H1 (cell line): ENCODE measurements at regions not wholly inside any gene's neighbourhood (a gene's known extent, or its start where the extent isn't known, plus 50 kb on each side); places are given as distances from the start of the nearest gene placed in this dataset.

ENCODE experiments used
- CTCF ChIA-PET: fragments of 300-600 bp; sonication (Branson Sonifier 250); formaldehyde crosslinking; loops from one replicate; lab custom pipeline; 2021; ENCODE audit not compliant: partially characterized antibody; lab: Charles Lee
- POLR2A ChIA-PET: fragments of 300-600 bp; sonication (Branson Sonifier 250); formaldehyde crosslinking; loops from one replicate; lab custom pipeline; 2021; ENCODE audit warnings: inconsistent platforms; ENCODE audit not compliant: partially characterized antibody; lab: Charles Lee
- DNase-seq, 2 experiments: peaks; one replicate each; pipeline versions ENCODE4 v3.0.0 to v3.0.0-alpha.2; 2010 to 2022; ENCODE audit warnings: low spot score in 2 of 2, low read depth in 1 of 2, mixed read lengths in 1 of 2
- FAIRE-seq: peaks from 2 replicates; lab custom pipeline; 2011; peaks lifted over from hg19 to GRCh38; lab: Jason Lieb, UNC
- H2AFZ ChIP-seq: 2 replicates; pipeline ENCODE4 v1.8.1; 2012; ENCODE audit warnings: low read length, inconsistent platforms
- H2AK5ac ChIP-seq: 2 replicates; pipeline ENCODE4 v1.6.1; 2013; ENCODE audit warnings: low read depth, low read length
- H2BK120ac ChIP-seq: replicated peaks from 2 replicates; pipeline ENCODE3; 2013; ENCODE audit warnings: low read depth, low read length, inconsistent platforms
- H2BK12ac ChIP-seq: 2 replicates; pipeline ENCODE4 v1.6.1; 2013; ENCODE audit warnings: low read depth, low read length
- H2BK15ac ChIP-seq: 2 replicates; pipeline ENCODE4 v1.6.1; 2013; ENCODE audit warnings: low read length
- H2BK20ac ChIP-seq: 2 replicates; pipeline ENCODE4 v1.6.1; 2013; ENCODE audit warnings: low read length
- H2BK5ac ChIP-seq: 2 replicates; pipeline ENCODE4 v1.6.1; 2013; ENCODE audit warnings: low read depth, low read length
- H3K14ac ChIP-seq: 2 replicates; pipeline ENCODE4 v1.6.1; 2013; ENCODE audit warnings: inconsistent platforms; ENCODE audit not compliant: insufficient read length
- H3K18ac ChIP-seq: 2 replicates; pipeline ENCODE4 v1.6.1; 2013; ENCODE audit warnings: low read length; ENCODE audit errors: extremely low read depth
- H3K23ac ChIP-seq: 2 replicates; pipeline ENCODE4 v1.6.1; 2013; ENCODE audit warnings: inconsistent platforms; ENCODE audit not compliant: insufficient read length
- H3K23me2 ChIP-seq: 2 replicates; pipeline ENCODE4 v1.6.1; 2013; ENCODE audit warnings: low read depth, low read length
- H3K27ac ChIP-seq: 2 replicates; pipeline ENCODE4 v1.6.1; 2011; ENCODE audit warnings: low read depth, low read length, inconsistent platforms
- H3K27me3 ChIP-seq, 4 experiments: replicated peaks in 1 of 4; 1 replicate in 1 of 4; 2 replicates in 3 of 4; pipeline versions ENCODE4 v1.6.1 to v1.8.1; 2011 to 2013; ENCODE audit warnings: low read length in 3 of 4, mild to moderate bottlenecking in 3 of 4, inconsistent platforms in 2 of 4, mixed read lengths in 2 of 4, moderate library complexity in 1 of 4; ENCODE audit not compliant: control insufficient read depth in 3 of 4, insufficient read depth in 3 of 4; ENCODE audit errors: extremely low read depth in 1 of 4
- H3K36me3 ChIP-seq, 4 experiments: 2 replicates each; pipeline versions ENCODE4 v1.6.1 to v1.8.1; 2011 to 2013; ENCODE audit warnings: mild to moderate bottlenecking in 4 of 4, low read length in 3 of 4, moderate library complexity in 2 of 4, control low read depth in 1 of 4, inconsistent platforms in 1 of 4; ENCODE audit not compliant: insufficient read depth in 4 of 4, control insufficient read depth in 2 of 4
- H3K4ac ChIP-seq: replicated peaks from 2 replicates; pipeline ENCODE3; 2013; ENCODE audit warnings: low read length, low read depth, mixed read lengths, inconsistent platforms; ENCODE audit not compliant: insufficient read length
- H3K4me1 ChIP-seq, 4 experiments: replicated peaks in 1 of 4; 1 replicate in 1 of 4; 2 replicates in 3 of 4; pipeline versions ENCODE4 v1.6.1 to v1.8.1; 2011 to 2013; ENCODE audit warnings: low read length in 3 of 4, inconsistent platforms in 2 of 4, mixed read lengths in 1 of 4; ENCODE audit not compliant: insufficient read depth in 4 of 4, control insufficient read depth in 3 of 4
- H3K4me2 ChIP-seq, 2 experiments: 2 replicates each; pipeline versions ENCODE4 v1.6.1 to v1.8.1; 2011 to 2013; ENCODE audit warnings: low read depth in 2 of 2, low read length in 2 of 2, control low read depth in 1 of 2, inconsistent platforms in 1 of 2, mild to moderate bottlenecking in 1 of 2; ENCODE audit not compliant: insufficient read depth in 1 of 2
- H3K4me3 ChIP-seq, 4 experiments: fragments of 200-600, 300-600 bp in 1 of 4; sonication (generic), shearing (Covaris generic), sonication (Bioruptor Twin) in 1 of 4; 2 replicates each; pipeline versions ENCODE4 v1.5.1 to v1.8.1; 2011 to 2016; ENCODE audit warnings: low read length in 4 of 4, low read depth in 3 of 4, control low read depth in 2 of 4, inconsistent platforms in 2 of 4, mild to moderate bottlenecking in 2 of 4, mixed read lengths in 1 of 4, moderate library complexity in 1 of 4; ENCODE audit not compliant: insufficient read depth in 2 of 4; ENCODE audit errors: extremely low read depth in 1 of 4
- H3K56ac ChIP-seq: replicated peaks from 2 replicates; pipeline ENCODE3; 2013; ENCODE audit warnings: low read depth, mild to moderate bottlenecking, mixed read lengths, low read length, inconsistent platforms; ENCODE audit not compliant: insufficient read length
- H3K79me1 ChIP-seq: 2 replicates; pipeline ENCODE4 v1.6.1; 2013; ENCODE audit warnings: low read depth, low read length, control low read depth
- H3K79me2 ChIP-seq, 2 experiments: 2 replicates each; pipeline versions ENCODE4 v1.6.1 to v1.8.1; 2012 to 2013; ENCODE audit warnings: low read length in 2 of 2, mild to moderate bottlenecking in 2 of 2, inconsistent platforms in 1 of 2; ENCODE audit not compliant: insufficient read depth in 2 of 2, control insufficient read depth in 1 of 2
- H3K9ac ChIP-seq, 4 experiments: replicated peaks in 1 of 4; 1 replicate in 1 of 4; 2 replicates in 3 of 4; pipeline versions ENCODE4 v1.6.1 to v1.8.1; 2011 to 2013; ENCODE audit warnings: low read depth in 3 of 4, low read length in 3 of 4, control low read depth in 2 of 4, mild to moderate bottlenecking in 2 of 4, moderate library complexity in 2 of 4, inconsistent platforms in 1 of 4; ENCODE audit errors: extremely low read depth in 1 of 4
- H3K9me3 ChIP-seq, 2 experiments: 2 replicates each; pipeline versions ENCODE4 v1.6.1 to v1.8.1; 2012 to 2013; ENCODE audit warnings: mild to moderate bottlenecking in 2 of 2, moderate library complexity in 2 of 2, control low read depth in 1 of 2, inconsistent platforms in 1 of 2, low read depth in 1 of 2, low read length in 1 of 2, mixed read lengths in 1 of 2; ENCODE audit not compliant: insufficient read depth in 2 of 2
- H4K20me1 ChIP-seq, 2 experiments: replicated peaks in 1 of 2; 2 replicates each; pipeline versions ENCODE3 to v1.8.1; 2011 to 2013; ENCODE audit warnings: inconsistent platforms in 2 of 2, low read length in 2 of 2, mild to moderate bottlenecking in 1 of 2; ENCODE audit not compliant: insufficient read depth in 2 of 2, control insufficient read depth in 1 of 2
- H4K5ac ChIP-seq: 2 replicates; pipeline ENCODE4 v1.6.1; 2013; ENCODE audit warnings: low read length, low read depth, mixed read lengths, inconsistent platforms; ENCODE audit not compliant: insufficient read length
- H4K8ac ChIP-seq: 2 replicates; pipeline ENCODE4 v1.8.0; 2013; ENCODE audit warnings: mild to moderate bottlenecking, moderate library complexity, low read length, inconsistent platforms; ENCODE audit not compliant: insufficient read depth; ENCODE audit errors: extremely low read depth
- H4K91ac ChIP-seq: replicated peaks from 2 replicates; pipeline ENCODE3; 2013; ENCODE audit warnings: low read length, mixed read lengths, inconsistent platforms; ENCODE audit not compliant: insufficient read length
- CHD2 ChIP-seq: IDR thresholded peaks from 2 replicates; pipeline ENCODE4 v1.6.1; 2012; ENCODE audit warnings: low read length, improper control_type of control experiment
- EZH2 ChIP-seq: fragments of 200-600 bp; sonication (generic); IDR thresholded peaks from 2 replicates; pipeline ENCODE4 v1.7.1; 2012; ENCODE audit warnings: low read depth, mild to moderate bottlenecking, moderate library complexity, low read length, inconsistent platforms; ENCODE audit not compliant: severe bottlenecking
- KDM4A ChIP-seq: IDR thresholded peaks from one replicate; pipeline ENCODE4 v1.7.1; 2012; ENCODE audit warnings: low read depth, mild to moderate bottlenecking, moderate library complexity, low read length, inconsistent platforms; ENCODE audit not compliant: severe bottlenecking
- SP2 ChIP-seq: IDR thresholded peaks from 2 replicates; pipeline ENCODE4 v1.6.1; 2012; ENCODE audit warnings: mild to moderate bottlenecking, low read length, inconsistent platforms
- SUZ12 ChIP-seq: fragments of 200-600 bp; sonication (generic); IDR thresholded peaks from 2 replicates; pipeline ENCODE4 v1.6.1; 2012; ENCODE audit warnings: mild to moderate bottlenecking, inconsistent platforms, low read length, moderate library complexity, mixed read lengths
- TAF7 ChIP-seq: optimal IDR thresholded peaks from 2 replicates; pipeline ENCODE3; 2011; ENCODE audit warnings: low read depth, mild to moderate bottlenecking, inconsistent platforms, low read length, moderate library complexity, borderline replicate concordance
- ZNF274 ChIP-seq: IDR thresholded peaks from 2 replicates; pipeline ENCODE4 v1.7.0; 2012; ENCODE audit warnings: low read length, borderline replicate concordance; ENCODE audit errors: extremely low read depth
- WGBS, 2 experiments: shearing (Covaris generic) in 1 of 2; methylation state at CpG; one replicate each; pipeline versions ENCODE4 v1.1.6 to v1.1.7; 2013 to 2015; ENCODE audit warnings: low lambda C conversion rate in 2 of 2, mixed read lengths in 2 of 2, inconsistent platforms in 1 of 2, low coverage in 1 of 2, missing lambda C conversion rate in 1 of 2; ENCODE audit not compliant: insufficient replicate concordance in 2 of 2, insufficient coverage in 1 of 2, insufficient read length in 1 of 2; ENCODE audit errors: extremely low coverage in 1 of 2, missing lambda C conversion rate in 1 of 2; 5-methylcytosine and 5-hydroxymethylcytosine counted together
- TF ChIP-seq, protein P1 (sequence below), 3 experiments: IDR thresholded peaks; 1 replicate in 2 of 3; 2 replicates in 1 of 3; pipeline versions ENCODE4 v1.5.1 to v1.6.1; 2011; ENCODE audit warnings: low read length in 3 of 3, mild to moderate bottlenecking in 3 of 3, inconsistent platforms in 2 of 3, low read depth in 1 of 3, moderate library complexity in 1 of 3; ENCODE audit not compliant: insufficient read depth in 1 of 3; ENCODE audit errors: control extremely low read depth in 1 of 3

DNA sequence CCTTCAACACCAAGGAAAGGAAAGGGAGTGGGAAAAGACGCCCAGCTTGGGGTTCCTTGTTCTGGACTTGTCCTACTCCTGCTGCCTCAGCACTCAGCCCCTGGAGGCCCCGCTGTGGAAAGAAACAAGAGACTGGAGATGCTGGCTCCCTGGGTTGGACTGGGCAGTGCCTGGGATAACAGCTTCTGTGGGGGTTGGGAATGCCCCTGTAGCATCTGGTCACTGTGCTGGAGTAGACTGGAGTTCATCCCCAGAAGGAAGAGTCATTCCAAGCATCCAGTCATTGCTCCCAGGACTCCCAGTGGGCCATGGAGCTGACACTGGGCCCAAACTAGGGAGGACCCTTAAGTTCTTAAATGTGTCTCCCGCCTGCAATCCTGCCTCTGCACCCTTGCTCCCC lies 129.3 kb upstream of the HAAO start:
- Histone ChIP-seq H2BK5ac (no peak overlapping the region), H2BK120ac (no peak overlapping the region), H2BK20ac (no peak overlapping the region), H4K20me1 (no peaks in the 10 kb centered on the region), H3K18ac (no peak overlapping the region), H3K4me3 (no peak overlapping the region), H4K91ac (no peak overlapping the region), H3K79me2 (no peaks in the 10 kb centered on the region), H3K14ac (no peak overlapping the region), H3K9me3 (no peaks in the 10 kb centered on the region), H4K8ac (no peak overlapping the region), H3K79me1 (no peaks in the 10 kb centered on the region), H3K4ac (no peak overlapping the region), H3K23ac (no peak overlapping the region), H3K4me1 (peaks cover 14 to 30% (median 20%) of the 10 kb centered on the region in 4 experiments), H3K27ac (no peak overlapping the region), H2AFZ (no peak overlapping the region), H3K9ac (no peak overlapping the region), H3K27me3 (no peaks in the 10 kb centered on the region), H2AK5ac (no peak overlapping the region), H2BK12ac (no peak overlapping the region), H3K36me3 (no peaks in the 10 kb centered on the region), H3K56ac (no peak overlapping the region), H3K23me2 (no peaks in the 10 kb centered on the region), H2BK15ac (no peak overlapping the region), H3K4me2 (no peak overlapping the region), H4K5ac (no peak overlapping the region)
- WGBS, 2 experiments = 84% methylated on average over 3 of the region's 3 CpGs; no CpG with 5 or more reads in 1 of the 2 experiments
- ChIA-PET POLR2A (no interaction called here), CTCF (interaction anchor here (0.7 to 9.9 kb wide), 9 partner anchors 9 to 563 kb away, joined by 3 to 69 read pairs (median 3); no protein-coding TSS in a partner anchor)
- DNase-seq = no peak
- FAIRE-seq = no peak
- TF ChIP-seq ZNF274 = no peak
- no peak for TF ChIP-seq SP2
- no peak for TF ChIP-seq EZH2
- TF ChIP-seq CHD2 = no peak
- no peak for TF ChIP-seq TAF7
- no peak for TF ChIP-seq KDM4A
- TF ChIP-seq SUZ12 = no peak
- TF ChIP-seq, protein P1, sequence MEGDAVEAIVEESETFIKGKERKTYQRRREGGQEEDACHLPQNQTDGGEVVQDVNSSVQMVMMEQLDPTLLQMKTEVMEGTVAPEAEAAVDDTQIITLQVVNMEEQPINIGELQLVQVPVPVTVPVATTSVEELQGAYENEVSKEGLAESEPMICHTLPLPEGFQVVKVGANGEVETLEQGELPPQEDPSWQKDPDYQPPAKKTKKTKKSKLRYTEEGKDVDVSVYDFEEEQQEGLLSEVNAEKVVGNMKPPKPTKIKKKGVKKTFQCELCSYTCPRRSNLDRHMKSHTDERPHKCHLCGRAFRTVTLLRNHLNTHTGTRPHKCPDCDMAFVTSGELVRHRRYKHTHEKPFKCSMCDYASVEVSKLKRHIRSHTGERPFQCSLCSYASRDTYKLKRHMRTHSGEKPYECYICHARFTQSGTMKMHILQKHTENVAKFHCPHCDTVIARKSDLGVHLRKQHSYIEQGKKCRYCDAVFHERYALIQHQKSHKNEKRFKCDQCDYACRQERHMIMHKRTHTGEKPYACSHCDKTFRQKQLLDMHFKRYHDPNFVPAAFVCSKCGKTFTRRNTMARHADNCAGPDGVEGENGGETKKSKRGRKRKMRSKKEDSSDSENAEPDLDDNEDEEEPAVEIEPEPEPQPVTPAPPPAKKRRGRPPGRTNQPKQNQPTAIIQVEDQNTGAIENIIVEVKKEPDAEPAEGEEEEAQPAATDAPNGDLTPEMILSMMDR (IDR thresholded peaks at IDR 0.05; ENCODE audit: control extremely low read depth in 1 of 3, insufficient read depth in 1 of 3, low read depth in 1 of 3, low read length in 3 of 3) = no peak
